A204.1 (cell line): ENCODE measurements at regions not wholly inside any gene's neighbourhood (a gene's known extent, or its start where the extent isn't known, plus 50 kb on each side); places are given as distances from the start of the nearest gene placed in this dataset.

ENCODE experiments used
- FAIRE-seq: peaks from 2 replicates; lab custom pipeline; 2012; peaks lifted over from hg19 to GRCh38; lab: Jason Lieb, UNC

DNA sequence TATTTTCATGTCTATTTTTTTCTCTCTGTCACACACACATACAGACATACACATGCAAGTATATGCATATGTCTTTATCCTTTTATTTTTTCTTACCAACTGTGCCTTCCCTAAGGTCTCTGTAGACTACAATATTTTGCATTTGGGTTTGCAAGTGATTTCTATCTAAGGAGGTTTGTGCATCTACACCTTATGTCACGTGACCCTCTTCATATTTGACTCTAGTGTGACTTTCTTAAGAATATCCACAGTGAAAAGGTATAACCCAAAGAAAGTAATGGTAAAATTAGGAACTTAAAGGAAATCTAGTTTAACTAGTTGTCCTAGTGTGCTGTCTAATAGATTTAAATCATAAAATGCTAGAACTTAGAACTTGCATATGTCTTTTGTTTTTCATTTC lies 298.8 kb upstream of the LRIG3 start:
- FAIRE-seq, result no peak

DNA sequence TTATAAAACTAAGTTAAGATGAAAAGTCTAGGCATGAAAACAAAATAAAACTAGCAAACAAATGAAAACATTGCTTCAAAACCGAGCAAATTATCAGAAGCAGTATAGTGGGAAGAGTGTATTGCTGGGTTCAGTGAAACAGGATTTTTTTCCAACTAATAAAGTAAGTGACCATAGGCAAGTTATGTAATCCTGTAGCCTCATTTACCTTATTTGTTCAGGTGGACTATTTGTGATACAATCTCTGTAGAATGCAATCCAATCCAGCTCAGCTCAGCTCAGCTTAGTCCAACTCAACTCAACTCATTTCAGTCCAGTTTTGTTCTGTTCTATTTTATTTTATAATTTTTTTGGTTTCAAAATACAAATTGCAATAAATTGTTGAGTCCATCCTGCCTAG lies 276.7 kb upstream of the LRIG3 start:
- FAIRE-seq, result no peak

DNA sequence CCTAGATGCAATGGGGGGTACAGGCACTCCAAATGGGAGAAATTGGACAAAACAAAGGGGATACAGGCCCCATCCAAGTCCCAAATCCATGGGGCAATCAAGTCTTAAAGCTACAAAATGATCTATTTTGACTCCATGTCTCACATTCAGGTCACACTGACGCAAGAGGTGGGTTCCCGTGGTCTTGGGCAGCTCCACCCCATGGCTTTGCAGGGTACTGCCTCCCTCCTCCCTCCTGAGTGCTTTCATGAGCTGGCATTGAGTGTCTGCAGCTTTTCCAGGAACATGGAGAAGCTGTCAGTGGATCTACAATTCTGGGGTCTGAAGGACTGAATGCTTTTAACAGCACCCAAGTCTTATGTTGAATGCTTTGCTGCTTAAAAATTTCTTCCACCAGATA lies 274.5 kb upstream of the LRIG3 start:
- FAIRE-seq, result no peak

DNA sequence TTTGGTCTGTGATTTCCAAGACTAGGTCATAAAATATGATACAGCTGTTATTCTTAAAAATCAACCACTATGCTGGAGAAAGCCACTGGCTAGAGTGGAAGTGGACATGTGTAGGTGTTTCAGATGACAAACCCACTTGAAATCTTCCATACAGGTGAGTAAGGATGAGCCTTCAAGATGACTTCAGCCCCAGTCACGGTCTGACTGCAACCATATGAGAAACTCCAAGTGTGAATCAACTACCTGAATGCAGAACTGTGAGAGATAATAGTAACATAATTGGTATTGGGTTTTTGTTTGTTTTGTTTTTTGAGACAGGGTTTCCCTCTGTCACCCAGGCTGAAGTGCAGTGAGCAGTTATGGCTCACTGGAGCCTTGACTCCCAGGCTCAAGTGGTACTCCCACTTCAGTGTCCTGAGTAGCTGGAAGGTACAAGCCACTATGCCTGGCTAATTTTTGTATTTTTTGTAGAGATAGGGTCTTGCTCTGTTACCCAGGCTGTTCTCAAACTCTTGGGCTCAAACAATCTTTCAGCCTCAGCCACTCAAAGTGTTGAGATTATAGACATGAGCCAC lies 273.3 kb upstream of the LRIG3 start:
- no peak for FAIRE-seq

DNA sequence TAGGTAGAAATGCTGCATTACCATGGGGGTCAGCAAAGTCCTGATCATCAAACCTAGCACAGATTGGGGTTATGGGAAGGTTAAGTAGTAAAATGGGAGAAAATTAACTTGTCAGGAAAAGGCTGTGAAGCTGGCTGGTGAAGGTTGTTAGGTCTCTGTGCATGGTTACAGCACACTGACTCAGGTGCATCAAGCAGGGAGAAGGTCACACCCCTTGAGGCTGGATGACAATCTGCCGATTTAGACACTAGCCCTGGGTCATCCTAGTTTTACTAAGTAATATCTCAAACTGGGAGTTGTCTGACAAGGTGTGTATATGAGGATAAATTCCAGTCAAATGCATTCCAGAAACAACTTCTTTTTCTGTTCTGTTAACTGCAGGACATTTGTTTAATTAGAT lies 271.1 kb upstream of the LRIG3 start:
- FAIRE-seq, result no peak

DNA sequence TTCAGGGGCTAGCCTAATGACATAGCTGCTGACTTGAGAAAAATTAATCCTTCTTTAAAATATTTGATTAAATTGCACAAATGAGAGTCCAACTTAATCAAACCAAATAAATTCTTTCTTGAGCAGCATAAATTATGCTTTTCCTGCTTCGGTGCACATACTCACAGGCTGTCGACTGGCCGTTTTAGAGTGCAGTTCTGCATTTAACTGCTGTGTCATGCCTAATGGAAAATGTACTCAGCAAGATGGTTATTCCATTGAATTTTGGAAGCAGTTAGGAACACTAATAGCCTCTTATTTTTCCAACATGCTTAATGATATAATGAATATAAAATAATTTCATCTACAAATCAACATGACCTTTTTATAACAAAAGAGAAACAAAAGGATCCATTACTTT lies 266.1 kb upstream of the LRIG3 start:
- FAIRE-seq, result no peak

DNA sequence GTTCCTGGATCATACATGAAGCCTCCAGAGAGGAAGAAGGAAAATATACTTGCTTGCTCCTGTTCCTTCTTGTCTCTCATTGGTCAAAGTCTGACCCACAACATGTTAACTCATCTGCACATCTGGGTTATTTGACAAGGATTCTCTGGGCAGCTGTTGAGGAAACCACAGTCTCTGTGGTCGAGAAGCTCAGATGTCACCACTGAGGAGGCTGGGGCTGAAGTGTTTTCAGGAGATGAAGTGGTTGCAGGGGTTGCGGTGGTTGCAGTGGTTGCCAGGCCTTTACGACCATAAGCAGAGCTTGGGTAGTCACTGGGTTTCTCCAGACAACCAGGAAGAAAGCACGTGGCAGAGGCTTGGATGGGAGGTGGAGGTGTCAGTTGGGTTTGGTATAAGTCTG lies 265.0 kb upstream of the LRIG3 start:
- FAIRE-seq, result no peak

DNA sequence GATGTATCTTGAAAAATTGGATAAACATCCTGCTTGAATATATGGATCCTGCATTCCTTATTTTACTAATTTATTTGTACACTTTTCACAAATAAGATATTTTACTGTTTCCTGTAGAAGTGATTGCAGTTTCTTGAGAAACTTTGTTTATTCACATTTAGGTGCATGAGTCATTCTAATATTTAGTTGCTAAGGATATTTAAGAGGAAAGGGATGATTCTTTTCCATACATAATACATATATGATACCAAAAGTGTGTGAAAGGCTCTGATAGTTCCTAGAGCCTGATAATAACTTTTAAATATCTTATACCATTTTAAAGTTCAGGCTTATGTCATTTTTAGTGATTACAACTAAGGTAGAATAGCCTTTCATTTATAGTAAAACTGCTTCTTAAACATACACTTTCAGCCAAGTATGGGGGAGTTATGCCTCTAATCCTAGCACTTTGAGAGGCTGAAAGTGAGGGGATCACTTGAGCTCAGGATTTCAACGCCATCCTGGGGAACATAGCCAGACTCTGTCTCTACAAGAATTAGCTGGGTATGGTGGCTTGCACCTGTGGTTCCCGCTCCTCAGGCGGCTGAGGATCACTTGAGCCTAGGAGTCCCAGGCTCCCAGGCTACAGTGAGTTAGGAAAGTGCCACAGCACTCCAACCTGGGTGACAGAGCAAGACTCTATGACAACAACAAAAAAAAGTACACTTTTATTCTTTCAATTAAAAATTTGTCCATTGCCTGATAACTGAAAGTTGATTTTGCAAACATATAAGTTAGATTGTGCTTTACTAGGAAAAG lies 262.6 kb upstream of the LRIG3 start:
- no peak for FAIRE-seq

DNA sequence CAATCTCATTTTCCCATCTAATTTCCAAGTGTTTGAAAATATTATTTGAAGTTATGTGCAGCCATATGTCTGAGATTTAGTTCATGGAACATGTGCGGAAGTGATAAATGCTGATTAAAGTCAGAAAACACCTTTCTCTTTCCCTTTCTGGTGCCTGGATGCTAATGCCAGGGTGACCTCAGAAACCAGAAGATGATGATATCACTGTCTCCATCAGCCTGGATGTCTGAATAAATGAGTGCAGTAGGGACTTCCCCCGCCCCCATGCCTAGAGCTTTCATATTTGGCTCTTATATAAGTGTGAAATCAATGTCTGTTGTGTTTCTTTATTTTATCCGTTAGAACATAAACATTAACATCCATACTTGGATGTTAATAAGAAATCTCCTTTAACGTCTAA lies 261.9 kb upstream of the LRIG3 start:
- no peak for FAIRE-seq

DNA sequence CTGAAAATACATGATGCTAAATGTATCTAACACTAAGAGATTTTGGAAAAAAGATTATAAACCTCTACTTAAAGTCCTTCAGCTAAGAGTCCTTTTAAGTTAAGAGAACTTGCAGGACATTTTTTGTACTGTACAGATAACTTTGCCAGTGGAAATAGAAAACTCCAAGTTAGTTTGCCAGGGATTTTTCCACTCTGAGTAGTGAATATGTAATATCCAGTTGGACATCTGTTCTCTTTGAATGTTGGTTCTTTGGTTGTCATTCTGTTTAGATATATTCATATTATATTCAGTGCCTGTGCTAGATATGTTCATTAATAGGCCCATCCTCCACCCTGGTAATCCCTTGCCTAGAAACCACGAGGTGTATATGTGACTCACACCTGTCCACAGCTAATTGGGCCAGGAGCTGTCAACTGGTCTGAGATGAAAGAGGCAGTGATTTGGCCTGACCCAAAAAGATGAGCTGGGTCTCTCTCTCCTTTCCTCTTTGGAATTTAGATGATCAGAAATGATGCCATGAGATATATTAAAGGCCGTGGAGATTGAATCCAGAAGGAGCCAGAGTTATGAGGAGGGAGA lies 261.0 kb upstream of the LRIG3 start:
- no peak for FAIRE-seq

DNA sequence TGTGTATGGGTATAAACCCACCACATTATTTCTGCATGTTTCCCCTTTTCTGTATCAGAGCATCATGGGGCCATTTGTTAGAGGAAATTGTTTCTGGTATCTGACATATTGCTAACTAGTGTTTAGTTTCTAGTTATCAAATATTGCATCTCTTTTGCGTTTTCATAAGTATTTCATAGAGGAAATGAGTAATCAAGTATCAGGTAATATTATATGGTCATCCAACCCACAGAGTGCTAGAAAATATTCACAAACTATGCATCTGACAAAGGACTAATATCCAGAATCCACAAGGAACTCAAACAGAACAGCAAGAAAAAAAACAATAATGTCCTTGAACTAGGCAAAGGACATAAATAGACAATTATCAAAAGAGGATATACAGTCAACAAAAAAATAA lies 258.9 kb upstream of the LRIG3 start:
- FAIRE-seq, result no peak

DNA sequence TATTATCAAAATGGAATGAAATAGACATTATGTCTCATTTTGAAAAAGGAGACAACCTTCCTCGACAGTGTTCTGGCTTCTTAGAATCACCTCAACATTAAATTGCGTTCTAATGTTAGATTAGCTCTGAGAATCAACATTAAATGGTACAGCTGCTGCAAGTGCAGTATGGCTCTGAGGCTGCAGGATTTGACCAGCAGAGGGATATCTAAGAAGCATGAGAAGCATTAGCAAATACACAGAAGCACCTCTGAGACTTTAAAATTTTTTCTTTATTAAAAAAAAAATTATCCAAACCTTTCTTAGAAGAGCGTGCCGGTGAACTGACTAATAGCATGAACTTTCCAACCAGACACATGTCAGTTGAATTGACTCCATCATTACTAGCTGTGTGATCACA lies 253.4 kb upstream of the LRIG3 start:
- no peak for FAIRE-seq

DNA sequence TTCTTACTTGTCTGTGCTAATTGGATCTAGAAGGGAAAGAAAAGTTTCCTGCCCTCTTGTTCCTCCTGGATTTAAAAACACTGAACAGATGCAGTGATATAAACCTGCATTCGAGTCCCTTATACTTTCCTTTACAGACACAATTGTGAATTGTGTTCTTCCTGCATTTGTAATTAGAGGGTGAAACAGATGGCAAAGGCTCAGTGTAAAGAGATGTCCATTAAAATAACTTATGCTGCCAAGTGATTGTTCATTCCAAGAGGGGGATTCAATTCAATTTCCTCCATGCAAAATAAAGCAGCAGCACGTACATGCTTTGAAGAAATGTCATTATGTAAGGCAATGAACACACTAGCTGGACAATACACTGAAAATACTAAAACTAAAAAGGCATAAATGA lies 248.3 kb upstream of the LRIG3 start:
- FAIRE-seq, result no peak

DNA sequence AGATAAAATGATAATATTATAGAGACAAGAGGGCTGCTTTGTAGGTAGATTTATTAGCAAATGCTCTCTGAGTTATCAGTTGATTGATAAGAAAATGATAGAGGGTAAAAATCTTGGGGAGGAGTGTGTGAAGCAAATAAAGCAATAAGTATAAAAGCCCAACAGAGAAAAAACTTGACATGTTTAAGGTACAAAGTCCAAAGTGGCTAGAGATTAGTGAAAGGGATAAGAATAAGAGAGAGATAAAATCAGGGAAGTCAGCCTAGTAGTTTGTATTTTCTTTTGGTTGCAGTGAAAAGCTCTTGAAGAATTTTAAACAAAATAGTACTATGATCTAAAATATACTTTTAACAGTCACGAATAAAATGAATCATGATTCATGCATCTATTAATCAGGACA lies 246.2 kb upstream of the LRIG3 start:
- no peak for FAIRE-seq

DNA sequence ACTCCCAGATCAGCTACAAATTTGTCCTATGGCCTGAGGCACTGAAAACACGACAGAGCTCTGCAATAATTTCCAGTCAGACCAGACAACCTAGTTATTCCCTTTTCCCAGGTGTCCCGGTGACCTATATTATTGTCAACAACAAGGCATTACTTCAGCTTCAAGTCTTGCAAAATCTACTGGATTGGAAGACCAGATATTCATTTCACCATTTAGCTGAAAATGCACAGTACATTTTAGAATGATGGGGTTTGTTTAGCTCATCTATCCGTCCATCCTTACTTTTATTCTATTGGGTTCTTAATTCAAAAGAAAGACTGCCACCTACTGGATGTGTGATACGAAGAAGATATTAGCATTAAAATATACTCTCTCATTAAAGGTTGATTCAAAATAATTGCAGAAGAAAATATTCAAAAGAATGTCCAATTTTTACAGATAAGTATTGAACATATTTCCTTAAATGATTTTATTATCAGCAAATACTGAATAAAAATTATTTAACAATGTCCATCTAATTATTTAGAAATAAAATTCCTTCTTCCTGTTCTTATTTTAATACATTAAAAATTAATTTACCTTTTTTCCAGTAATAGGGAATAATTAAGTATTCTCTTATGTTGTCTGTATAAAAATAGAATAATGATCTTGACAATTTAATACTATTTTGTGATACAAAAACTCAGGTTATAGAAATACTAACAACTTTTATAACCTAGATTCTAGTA lies 244.9 kb upstream of the LRIG3 start:
- FAIRE-seq, result peak; percentile 94

DNA sequence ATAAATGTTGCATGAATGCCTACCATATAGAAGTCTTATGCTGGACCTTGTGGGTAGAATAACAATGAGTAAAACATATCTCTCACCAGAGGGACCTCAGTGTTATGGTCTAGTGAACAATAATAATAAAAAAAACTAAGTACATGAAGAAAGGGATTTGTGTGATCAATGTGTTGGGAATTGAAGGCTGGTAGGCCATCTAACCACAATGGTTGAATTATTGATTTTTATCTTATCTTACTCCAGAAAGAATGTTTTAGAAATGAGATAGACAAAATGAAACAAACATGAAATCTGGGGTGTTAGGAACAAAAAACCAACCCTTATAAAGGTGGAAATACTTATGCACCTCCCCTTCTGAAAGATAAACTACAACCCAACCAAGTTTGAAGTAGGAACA lies 243.9 kb upstream of the LRIG3 start:
- FAIRE-seq, result no peak

DNA sequence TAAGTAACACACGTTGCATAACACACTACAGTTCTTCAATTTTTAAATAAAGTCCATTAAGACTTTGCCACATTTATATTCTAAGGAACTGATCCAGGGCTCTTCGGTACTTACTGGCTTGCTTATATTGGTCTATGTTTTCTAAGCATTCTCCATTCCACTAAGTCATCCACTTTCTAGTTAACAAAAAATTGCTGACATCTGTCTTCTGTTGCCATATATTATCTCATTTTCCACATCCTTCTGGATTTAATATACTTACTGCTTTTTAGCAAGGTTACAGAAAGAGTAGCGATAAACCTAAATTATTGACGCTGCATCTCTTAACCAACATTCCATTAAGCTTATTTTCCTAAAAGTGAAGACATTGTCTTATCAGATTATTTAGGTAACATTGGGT lies 238.4 kb upstream of the LRIG3 start:
- FAIRE-seq, result no peak

DNA sequence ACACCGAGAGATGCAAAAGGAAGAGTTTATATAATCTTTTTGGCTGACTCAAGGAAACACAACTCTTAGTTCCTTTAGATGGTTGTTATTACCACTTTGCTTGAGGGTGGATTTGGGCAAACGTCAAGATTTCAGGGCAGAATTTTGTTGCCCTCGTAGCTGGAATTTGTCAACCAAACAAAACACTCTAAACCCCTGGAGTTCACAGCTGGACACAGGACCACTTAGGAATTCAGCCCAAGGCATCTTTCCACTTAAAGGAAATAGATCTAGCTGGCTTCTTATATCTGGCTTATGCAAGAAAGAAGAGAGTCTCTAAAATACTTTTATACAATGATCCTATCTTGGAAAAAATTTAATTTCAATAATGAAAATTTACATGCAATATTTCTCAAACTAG lies 237.8 kb upstream of the LRIG3 start:
- FAIRE-seq, result no peak

DNA sequence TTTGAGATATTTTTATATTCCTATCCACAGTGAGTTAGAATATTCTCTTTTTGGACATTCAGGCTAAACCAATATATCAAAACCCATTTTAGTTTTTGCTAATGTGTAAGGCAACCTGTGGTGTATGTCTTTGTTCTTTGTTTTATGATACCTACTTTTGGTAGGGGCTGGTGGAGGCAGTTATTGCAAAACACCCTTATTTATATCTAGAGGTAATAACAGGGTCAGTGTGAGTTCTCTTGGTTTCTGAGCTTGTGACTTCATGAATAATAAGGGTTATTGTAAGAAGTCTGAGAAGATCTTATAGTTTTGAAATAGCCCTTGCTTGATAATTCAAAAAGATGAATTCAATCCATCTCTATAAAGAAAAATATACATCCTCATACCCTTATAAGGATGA lies 235.1 kb upstream of the LRIG3 start:
- FAIRE-seq, result no peak

DNA sequence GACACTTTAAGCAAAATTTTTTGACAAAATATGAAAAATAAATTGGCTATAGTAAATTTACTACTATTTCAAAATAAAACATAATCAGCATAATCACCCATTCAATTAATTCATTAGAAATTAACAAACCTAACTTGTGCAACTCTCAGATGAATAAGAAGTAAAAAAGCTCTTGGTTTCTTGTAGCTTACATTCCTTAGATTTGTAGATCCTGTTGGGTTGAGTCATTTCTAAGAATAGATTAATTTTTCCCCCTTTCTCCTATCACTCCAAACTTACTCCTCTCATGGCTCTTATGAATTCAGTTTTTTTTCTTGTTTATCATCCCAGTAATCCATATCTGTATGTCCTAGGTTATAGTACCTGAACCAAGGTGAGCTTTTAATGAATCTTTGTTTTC lies 230.9 kb upstream of the LRIG3 start:
- no peak for FAIRE-seq

DNA sequence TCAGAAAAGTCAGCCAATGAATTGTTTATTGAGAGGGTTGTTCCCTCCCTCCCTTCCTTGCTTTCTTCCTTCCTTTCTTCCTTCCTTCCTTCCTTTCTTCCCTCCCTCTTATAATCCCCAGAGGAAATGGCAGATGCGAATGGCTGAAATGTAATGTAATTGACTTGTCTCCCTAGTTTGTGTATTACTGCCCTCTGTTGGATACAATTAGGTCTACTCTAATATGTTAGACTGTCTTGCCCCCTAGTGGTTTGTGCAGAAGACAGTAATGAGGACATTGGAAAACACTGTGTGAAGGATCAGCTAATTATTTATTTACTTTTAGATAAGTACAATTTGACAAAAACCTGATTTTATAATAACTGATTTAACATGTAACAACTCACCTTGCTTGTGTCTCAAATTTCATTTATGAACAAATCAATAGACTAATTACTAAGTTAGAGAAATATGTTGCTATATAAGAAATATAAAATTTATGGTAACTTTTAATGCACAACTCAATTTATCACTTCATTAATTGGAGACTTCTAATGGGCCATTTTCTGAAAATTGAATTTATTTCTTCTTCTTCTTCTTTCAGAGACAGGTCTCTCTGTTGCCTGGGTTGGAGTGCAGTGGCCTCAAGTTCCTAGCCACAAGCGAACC lies 229.8 kb upstream of the LRIG3 start:
- peak; percentile 87 for FAIRE-seq

DNA sequence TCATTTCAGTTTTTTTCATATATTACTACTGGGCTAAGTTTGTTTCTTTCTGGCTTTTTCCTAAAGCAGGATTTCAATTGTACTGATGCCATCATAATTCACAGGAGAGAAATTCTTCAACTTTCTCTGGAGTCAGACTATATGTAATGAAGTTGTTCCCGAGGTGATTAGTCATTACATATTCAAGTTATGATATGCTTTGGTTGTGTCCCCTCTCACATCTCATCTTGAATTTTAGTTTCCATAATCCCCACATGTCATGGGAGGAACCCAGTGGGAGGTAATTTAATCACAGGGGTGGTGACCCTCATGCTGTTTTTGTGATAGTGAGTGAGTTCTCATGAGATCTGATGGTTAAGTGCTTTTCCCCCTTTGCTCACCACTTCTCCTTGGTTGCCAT lies 227.5 kb upstream of the LRIG3 start:
- FAIRE-seq, result no peak
